ENCODE measurements at regions not wholly inside any gene's neighbourhood (a gene's known extent, or its start where the extent isn't known, plus 50 kb on each side); places are given as distances from the start of the nearest gene placed in this dataset.
"Not testable (repeated sequence)": the region's sequence is repeated elsewhere in the genome, so short reads cannot be mapped to it uniquely, and the experiment has no call there.

DNA sequence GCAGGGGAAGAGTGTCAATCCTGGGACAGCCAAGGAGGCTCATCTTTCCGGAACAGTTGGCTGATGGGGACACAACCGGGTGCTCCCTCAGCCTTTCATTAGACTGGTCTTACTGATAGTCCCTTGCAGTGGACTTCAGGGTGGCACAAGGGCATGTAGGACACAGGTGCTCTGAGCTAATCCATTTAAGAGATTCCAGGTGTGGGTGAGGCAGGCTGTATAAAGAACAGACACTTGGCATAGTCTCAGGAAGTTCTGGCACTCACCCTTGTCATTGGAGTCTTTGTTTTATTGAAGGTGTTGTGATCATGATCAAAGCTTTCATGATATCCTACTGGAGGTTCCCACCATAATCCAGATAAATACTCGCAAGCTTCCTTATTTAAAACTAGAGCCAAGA lies 341.6 kb downstream of the EMP1 start:
- DNase-seq (ENCODE audit: extremely low read depth in 1 of 11, low read depth in 9 of 11, low spot score in 4 of 11), result no peak

DNA sequence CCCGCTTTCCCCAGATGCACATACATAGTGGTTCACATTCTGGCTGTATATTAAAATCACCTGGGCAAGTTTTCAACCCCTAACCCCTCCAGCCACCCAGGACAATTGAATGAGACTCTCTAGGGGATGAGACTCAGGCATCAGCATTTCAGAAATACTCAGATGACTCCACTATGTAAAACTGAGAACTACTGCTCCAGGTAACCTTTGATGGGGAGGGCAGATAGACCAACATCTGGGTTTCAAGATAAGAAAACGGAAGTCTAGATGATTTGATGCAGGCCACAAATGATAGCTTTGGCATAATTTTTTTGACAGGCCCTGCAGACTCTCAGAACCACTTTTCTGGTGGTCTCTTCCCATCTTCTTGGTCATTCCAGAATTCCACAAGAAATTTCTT lies 341.1 kb downstream of the EMP1 start:
- no peak for DNase-seq (ENCODE audit: extremely low read depth in 1 of 11, low read depth in 9 of 11, low spot score in 4 of 11)

DNA sequence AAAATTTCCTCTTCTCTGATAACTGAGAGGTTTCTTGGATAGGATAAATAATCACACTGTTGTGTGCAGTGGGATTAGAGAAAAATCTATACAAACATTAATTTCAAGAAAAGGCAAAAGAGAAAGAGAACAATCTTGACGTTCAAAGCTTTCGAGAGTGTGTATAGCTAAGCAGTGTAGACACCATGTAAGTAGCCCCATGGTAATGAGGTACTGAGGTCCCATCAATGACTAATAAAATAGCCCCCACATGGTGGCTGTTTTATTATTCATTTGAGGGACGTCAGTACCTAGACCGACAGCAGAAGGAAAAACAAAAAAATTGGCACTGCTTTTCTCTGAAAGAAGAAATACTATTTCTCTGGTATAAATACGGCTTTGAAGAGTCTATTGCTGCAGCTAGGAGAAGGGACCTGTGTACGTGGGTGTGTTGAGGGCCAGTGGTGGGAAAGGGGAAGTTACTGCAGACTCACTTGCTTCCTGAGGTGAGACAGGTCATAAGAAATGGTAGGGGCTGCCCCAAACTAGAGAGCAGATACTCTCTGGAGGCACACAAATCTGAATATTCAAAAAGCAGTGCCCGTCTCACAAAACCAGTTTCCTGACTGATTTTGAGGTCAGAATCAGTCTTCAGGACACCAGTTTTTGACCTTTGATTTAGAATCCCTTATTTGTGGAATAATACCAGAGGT lies 339.8 kb downstream of the EMP1 start:
- no peak for DNase-seq (ENCODE audit: extremely low read depth in 1 of 11, low read depth in 9 of 11, low spot score in 4 of 11)

DNA sequence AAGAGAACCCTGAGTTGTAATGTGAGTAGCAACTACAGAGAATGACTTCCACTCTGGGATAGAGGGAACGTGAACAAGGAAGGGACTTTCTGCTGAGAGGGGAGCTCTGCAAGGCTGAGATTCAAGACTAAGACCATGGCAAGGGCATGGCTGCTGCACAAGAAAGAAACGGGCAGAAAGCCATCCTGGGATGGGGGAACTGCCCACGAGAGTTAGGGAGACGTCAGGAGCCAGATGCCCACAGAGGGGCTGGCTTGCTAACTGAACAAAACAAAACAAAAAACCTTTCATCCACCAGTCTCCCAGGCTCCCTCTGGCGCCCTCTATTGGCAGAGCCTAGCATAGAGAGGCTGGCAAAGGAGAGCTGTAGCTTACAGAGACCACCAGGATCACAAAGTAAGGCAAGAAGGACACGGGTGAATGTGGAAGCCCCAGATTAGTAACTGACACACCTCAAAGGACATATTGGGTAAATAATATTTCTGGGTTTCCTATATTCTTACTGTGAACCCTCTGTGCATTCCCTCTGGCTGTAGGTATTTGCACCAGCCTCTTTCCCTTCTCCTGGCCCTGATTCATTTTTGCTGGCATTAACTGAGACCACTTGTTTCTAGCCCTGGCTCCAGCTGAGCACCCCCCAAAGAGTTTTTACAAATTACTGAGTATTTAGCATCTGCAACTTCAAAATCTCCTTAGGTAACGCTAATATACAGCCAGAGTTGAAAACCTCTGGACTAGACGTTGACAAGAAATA lies 338.3 kb downstream of the EMP1 start:
- peak; percentile 51 to 83 (median 73) for DNase-seq (ENCODE audit: extremely low read depth in 1 of 11, low read depth in 9 of 11, low spot score in 4 of 11)

DNA sequence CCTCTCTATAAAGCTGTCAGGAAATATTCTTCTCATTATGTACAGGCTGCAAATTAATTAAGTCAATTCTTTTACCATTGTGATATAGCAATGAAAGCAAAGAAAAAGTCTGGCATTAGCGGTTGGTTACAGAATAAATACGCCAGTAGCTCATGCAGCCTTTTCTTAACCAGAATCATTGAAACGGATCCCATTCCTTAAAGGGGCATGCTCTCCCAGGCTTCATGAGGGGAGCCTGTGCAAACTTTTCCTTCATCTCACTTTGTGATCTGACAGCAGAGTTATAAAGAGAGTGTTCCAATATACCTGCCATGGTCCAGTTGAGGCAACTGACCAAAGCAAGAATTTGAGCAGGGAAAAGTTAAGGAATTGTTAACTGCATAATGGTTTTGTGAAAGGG lies 337.7 kb downstream of the EMP1 start:
- peak in 8 of 11 donors; percentile 2 to 25 (median 13) for DNase-seq (ENCODE audit: extremely low read depth in 1 of 11, low read depth in 9 of 11, low spot score in 4 of 11)

DNA sequence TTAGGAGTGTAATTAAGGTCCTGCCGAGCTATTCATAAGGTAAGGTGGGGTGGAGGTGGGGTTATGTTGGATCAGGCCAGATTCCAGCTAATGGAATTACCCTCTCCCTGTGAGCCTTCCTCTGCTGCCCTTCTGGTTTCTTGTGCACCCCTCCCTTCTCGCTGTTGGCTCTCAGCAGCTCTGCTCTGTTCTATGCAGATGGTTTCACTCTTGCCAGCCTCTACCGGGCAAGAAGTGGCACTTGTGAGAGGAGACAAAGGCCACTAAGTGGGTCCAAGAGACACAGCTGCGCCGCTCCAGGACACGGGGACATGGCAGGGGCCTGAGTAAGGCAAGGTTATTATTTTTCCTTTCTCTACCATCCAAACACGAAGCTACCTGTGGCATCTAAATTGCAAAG lies 334.4 kb downstream of the EMP1 start:
- DNase-seq (ENCODE audit: extremely low read depth in 1 of 11, low read depth in 9 of 11, low spot score in 4 of 11), result no peak

DNA sequence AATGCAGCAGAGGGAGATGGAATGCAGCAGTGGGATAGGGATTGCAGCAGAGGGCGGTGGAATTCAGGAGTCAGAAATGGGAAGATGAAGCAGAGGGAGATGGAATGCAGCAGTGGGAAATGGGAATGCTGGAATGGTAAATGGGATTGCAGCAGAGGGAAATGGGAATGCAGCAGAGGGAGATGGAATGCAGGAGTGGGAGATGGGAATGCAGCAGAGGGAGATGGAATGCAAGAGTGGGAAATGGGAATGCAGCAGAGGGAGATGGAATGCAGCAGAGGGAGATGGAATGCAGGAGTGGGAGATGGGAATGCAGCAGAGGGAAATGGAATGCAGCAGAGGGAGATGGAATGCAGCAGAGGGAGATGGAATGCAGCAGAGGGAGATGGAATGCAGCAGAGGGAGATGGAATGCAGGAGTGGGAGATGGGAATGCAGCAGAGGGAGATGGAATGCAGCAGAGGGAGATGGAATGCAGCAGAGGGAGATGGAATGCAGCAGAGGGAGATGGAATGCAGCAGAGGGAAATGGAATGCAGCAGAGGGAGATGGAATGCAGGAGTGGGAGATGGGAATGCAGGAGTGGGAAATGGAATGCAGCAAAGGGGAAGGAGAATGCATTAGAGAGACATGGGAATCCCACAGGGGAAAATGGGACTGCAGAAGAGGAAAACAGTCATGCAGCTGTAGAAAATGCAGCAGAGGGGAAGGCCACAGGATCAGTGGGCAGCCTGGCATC lies 329.8 kb downstream of the EMP1 start:
- DNase-seq (ENCODE audit: extremely low read depth in 1 of 11, low read depth in 9 of 11, low spot score in 4 of 11), result peak in 2 of 11 donors; percentile 11 to 23

DNA sequence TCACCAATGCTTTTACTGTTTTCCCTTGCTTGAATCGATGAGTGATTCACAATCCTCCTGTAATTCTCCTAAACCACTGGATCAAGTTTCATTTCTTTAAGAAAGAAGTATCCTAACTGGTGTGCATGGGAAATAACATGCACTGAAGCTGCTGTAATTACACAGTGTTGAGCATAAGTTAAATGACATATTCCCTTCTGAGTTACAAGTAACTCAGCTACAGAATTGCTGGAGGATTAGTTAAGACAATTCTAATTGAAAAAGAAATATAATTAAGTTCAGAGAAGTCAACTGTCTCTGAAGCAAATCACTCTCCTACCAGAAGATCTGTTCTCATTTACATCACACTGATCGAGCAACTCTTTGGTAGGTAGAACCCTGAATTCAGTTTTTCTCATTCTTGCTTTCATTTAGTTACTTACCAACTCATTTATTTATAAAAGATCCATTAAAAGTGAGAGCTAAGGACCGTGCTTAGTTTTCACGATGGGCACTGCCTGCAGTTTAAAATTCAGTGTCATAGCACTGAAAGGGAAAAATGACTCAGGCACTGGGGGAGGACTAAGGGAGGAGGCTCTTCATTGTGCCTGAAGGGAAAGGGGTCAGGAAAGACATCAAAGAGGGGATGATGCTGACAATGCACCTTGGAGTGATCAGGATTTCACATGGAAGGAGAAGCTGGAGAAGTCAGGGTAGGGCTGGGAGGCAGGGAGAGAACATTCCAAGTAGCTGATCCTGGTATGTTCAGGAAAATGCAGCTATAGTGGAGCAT lies 327.2 kb downstream of the EMP1 start:
- no peak for DNase-seq (ENCODE audit: extremely low read depth in 1 of 11, low read depth in 9 of 11, low spot score in 4 of 11)

DNA sequence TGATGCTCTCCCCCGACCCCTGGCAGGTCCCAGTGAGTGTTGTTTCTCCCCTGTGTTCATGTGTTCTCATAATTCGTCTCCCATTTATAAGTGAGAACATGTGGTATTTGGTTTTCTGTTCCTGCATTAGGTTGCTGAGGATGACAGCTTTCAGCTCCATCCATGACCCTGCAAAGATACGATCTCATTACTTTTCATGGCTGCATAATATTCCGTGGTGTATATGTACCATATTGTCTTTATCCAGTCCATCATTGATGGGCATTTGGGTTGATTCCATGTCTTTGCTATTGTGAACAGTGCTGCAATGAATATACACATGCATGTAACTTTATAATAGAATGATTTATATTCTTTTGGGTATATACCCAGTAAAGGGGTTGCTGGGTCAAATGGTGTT lies 321.5 kb downstream of the EMP1 start:
- not testable (repeated sequence) for DNase-seq (ENCODE audit: extremely low read depth in 1 of 11, low read depth in 9 of 11, low spot score in 4 of 11)

DNA sequence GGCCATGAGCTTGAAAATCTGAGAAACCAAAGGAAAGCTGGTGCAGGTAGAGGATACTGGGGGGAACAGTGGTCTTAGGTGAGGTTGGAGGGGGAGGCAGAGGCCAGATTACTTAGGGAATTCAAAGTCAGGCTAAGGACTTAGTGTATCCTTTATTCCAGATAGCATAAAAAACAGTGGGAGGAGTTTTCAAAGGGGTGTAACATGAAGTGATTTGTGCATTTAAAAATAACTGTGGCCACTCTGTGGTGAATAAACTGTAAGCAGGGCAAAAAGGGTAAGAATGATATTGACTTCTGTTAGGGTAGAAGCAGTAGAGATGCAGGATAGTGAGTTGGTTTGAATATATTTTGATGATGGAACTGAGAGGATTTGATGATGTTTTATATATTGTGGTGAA lies 313.2 kb downstream of the EMP1 start:
- no peak for DNase-seq (ENCODE audit: extremely low read depth in 1 of 11, low read depth in 9 of 11, low spot score in 4 of 11)

DNA sequence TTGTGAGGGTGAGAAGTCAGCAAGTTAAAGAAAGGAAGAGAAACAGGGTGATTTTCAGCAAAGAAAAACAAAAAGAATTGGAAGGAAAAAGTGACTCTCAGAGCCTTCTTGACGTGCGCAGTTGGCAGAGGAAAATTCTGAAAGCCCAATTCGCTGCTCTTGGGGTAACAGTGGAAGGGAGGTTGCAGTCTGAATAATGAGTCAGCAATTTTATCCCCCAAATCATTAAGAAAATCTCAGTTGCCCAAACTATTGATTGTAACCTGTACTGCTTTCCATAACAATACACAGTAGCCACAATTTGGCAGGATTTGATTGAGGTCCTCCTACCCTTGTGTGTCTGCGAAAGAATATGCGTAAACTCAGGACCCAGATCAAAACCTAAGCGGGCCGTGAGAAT lies 309.1 kb downstream of the EMP1 start:
- DNase-seq (ENCODE audit: extremely low read depth in 1 of 11, low read depth in 9 of 11, low spot score in 4 of 11), result no peak

DNA sequence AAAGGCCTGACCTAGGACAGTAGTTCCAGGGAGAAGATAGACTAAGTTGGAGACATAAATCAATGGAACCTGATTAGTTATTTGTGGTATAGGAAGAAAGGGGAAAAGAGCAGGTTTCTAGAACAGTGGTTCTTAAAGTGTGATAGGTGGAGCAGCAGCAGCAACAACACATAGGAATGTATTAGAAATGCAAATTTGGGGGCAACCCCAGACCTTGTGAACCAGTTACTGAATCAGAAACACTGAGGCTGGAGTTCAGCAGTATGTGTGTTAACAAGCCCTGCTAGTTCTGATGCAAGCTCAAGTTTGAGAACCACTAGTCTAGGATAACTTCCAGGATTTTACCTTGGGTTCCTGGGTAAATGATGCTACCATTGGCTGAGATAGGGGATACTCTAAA lies 308.7 kb downstream of the EMP1 start:
- no peak for DNase-seq (ENCODE audit: extremely low read depth in 1 of 11, low read depth in 9 of 11, low spot score in 4 of 11)

DNA sequence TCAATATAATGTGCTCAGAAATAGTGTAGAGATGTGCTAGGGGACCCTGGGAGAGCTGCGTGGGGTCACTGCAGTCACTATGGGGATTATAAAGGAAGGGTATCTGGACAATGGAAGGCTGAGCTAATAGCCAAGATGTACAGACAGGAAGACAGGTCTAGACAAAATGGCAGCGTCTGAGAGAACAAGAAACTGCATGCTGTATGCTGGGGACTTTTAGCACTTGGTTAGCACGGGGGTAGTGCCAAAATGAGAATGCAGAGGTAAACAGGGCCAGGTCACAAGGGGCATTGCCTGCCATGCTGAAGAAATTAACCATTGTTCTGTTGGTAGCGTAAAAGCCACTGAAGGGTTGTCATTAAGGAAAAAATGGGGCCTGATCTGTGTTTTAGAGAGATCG lies 308.2 kb downstream of the EMP1 start:
- no peak for DNase-seq (ENCODE audit: extremely low read depth in 1 of 11, low read depth in 9 of 11, low spot score in 4 of 11)

DNA sequence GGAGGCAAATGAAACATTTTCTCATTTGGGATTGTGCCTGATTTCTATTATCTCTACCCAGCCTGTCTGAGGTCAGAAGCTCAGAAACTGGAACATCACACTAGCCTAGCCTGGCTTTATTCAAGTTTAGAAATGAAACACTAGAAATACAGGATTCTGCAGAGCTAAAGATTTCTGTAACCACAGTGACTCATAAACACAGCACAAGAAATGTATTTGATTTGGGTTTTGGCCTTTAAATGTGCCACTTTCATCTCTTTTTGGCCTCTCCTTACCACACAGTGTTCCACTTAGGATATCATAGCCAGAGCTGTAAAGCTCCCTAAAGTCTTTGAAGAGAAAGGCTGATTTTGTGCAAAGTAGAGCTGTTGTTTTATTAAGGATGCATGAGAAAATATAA lies 307.5 kb downstream of the EMP1 start:
- DNase-seq (ENCODE audit: extremely low read depth in 1 of 11, low read depth in 9 of 11, low spot score in 4 of 11), result no peak

DNA sequence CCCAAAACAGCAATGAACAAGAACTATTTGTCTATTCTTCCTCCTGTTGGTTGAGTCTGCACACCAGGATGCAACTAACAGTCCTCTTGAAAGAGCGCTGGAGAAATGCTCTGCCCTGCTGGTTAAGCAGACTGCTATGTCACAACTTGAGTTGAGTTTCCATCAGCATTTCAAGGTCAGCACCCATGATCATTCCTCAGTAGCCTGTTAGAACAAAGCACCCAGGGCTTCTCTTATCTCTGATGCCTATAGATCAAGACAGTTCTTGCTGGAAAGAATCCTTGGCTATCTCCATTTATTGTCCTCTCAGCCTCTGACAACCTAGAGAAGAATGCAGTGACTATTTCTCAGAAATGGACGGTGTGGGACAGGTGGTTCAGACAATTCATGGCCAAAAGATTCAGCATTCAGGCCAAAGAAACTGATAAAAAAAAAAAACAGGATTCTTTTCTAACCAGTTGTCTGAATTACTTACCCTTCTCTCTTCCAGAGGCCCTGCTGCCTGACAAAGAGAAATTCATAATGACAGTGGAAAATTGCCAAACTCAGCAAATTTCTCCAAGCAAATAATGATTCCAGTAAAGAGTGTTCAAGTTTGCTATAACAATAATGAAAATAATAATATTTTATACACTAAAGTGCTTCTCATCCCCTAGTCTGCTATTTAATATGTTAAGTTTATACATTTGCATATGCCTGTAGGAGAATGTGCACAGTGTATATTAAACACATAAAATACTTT lies 306.7 kb downstream of the EMP1 start:
- no peak for DNase-seq (ENCODE audit: extremely low read depth in 1 of 11, low read depth in 9 of 11, low spot score in 4 of 11)

DNA sequence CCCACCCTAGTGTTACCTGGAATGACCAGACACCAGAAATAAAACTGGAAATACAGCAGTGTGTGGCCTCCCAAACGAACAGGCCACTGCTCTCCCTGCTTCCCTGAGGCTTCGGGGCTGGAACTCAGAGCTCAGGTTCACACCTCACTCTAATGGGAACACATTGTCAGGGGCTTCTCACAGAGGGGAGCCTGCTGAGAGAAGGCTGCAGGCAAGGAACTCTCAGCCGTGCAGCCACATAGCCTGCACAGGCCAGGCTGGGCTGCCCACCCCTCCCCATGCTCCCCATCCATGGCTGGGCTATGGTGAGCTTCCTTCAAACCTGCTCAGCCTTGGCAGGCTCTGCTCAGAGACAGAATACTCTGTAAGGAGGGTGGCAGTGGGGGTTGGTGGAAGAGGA lies 302.5 kb downstream of the EMP1 start:
- no peak for DNase-seq (ENCODE audit: extremely low read depth in 1 of 11, low read depth in 9 of 11, low spot score in 4 of 11)

DNA sequence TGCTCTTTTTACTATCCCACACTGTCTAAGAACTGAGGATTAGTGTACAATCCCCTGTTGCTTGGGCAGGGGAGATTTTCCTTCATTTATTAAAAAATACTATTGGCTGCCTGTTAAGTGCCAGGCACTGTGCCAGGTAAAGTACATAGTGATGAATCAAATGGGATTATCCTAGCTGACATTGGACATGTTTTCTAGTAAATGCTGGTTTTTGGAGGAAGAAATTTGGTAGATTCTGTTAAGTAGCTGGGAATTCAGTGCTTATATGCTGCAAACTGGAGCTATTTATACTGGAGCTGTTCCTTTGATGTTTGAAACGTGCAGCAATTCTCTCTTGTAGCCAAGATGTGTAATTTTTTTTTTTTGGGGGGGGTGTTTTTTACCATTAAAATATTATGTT lies 299.6 kb downstream of the EMP1 start:
- no peak for DNase-seq (ENCODE audit: extremely low read depth in 1 of 11, low read depth in 9 of 11, low spot score in 4 of 11)

DNA sequence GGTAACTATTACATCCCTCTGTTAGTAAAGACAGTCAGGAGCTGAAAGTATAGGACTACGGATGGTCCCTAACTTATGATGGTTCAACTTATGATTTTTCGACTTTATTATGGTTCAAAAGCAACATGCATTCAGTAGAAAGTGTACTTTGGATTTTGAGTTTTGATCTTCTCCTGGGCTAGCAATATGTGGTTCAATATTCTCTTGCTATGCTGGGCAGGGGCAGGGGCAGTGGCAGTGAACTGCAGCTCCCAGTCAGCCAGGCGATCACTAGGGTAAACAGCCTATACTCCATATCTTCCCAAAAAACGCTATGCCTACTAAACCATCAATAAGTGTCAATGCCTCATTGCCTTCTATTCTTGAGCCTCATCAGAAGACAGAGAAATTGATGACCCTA lies 292.7 kb downstream of the EMP1 start:
- no peak for DNase-seq (ENCODE audit: extremely low read depth in 1 of 11, low read depth in 9 of 11, low spot score in 4 of 11)

DNA sequence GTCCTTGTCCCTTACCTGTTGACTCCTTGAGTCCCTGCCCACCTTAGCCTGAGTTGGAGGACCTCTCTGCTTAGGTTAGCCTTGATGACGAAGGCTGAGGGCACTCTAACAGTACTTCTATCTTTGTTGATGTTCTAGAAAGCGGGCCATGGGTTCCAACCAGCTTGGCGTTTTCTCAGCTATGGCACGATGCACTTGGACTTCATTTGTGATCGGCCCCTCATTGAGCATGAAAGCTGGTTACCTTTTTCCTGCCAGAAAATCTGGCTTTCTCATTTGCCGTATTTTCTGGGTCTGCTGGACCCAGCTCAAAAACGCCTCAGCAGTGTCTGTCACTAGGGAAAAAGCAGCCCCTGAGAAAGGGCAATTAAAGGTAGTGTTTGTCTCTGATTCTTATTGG lies 290.8 kb downstream of the EMP1 start:
- no peak for DNase-seq (ENCODE audit: extremely low read depth in 1 of 11, low read depth in 9 of 11, low spot score in 4 of 11)
